B cell (primary cell): ENCODE measurements at regions not wholly inside any gene's neighbourhood (a gene's known extent, or its start where the extent isn't known, plus 50 kb on each side); places are given as distances from the start of the nearest gene placed in this dataset.

Experiments
- ATAC-seq: fragments of 200-7000 bp; cut with Tn5 transposase; one replicate; pipeline ENCODE4 v1.10.0; 2021; ENCODE audit warnings: low read depth, mild to moderate bottlenecking, moderate number of reproducible peaks, moderate library complexity
- CTCF ChIA-PET: fragments of 350-600 bp; sonication (Branson Sonifier 250); formaldehyde crosslinking; loops from one replicate; lab custom pipeline; 2021; ENCODE audit warnings: antibody characterized with exemption, inconsistent platforms; lab: Charles Lee
- POLR2A ChIA-PET: fragments of 350-600 bp; sonication (Branson Sonifier 250); formaldehyde crosslinking; loops from one replicate; lab custom pipeline; 2021; ENCODE audit warnings: antibody characterized with exemption; lab: Charles Lee
- DNase-seq: peaks from one replicate; pipeline ENCODE4 v3.0.0; 2013
- H2AFZ ChIP-seq: 2 replicates; pipeline ENCODE4 v1.6.1; 2012; ENCODE audit warnings: mild to moderate bottlenecking, low read depth, low read length; ENCODE audit not compliant: insufficient read depth, poor library complexity, severe bottlenecking
- H3K27ac ChIP-seq, 2 donors: 1 replicate in 1 of 2; 2 replicates in 1 of 2; pipeline ENCODE4 v1.5.1; 2012 to 2013; ENCODE audit warnings: low read length in 2 of 2, mild to moderate bottlenecking in 2 of 2, moderate library complexity in 1 of 2
- H3K27me3 ChIP-seq, 4 experiments: fragments of 200-600 bp in 1 of 4; sonication (generic) in 1 of 4; replicated peaks in 1 of 4; 1 replicate in 2 of 4; 2 replicates in 2 of 4; pipeline versions ENCODE4 v1.6.1 to v1.7.0; 2013 to 2016; ENCODE audit warnings: low read length in 3 of 4, mild to moderate bottlenecking in 2 of 4, mixed read lengths in 1 of 4, moderate library complexity in 1 of 4; ENCODE audit not compliant: insufficient read depth in 4 of 4, control insufficient read depth in 3 of 4; ENCODE audit errors: control extremely low read depth in 1 of 4
- H3K36me3 ChIP-seq, 2 experiments: replicated peaks in 1 of 2; 1 replicate in 1 of 2; 2 replicates in 1 of 2; pipeline versions ENCODE4 v1.6.1 to v1.7.1; 2013; ENCODE audit warnings: low read length in 1 of 2; ENCODE audit not compliant: insufficient read depth in 2 of 2, control insufficient read depth in 1 of 2; ENCODE audit errors: control extremely low read depth in 1 of 2, extremely low read depth in 1 of 2
- H3K4me1 ChIP-seq, 2 donors: fragments of 200-600 bp in 1 of 2; sonication (generic) in 1 of 2; 1 replicate in 1 of 2; 2 replicates in 1 of 2; pipeline versions ENCODE4 v1.5.1 to v1.6.1; 2013 to 2017; ENCODE audit warnings: low read length in 2 of 2; ENCODE audit not compliant: control insufficient read depth in 2 of 2, insufficient read depth in 2 of 2
- H3K4me2 ChIP-seq: replicated peaks from 2 replicates; pipeline ENCODE3; 2012; ENCODE audit warnings: mild to moderate bottlenecking, low read depth, low read length; ENCODE audit not compliant: poor library complexity, severe bottlenecking
- H3K4me3 ChIP-seq, 5 experiments: fragments of 200-600 bp in 1 of 5; sonication (generic) in 1 of 5; 1 replicate in 3 of 5; 2 replicates in 2 of 5; pipeline versions ENCODE4 v1.5.1 to v1.7.0; 2011 to 2016; ENCODE audit warnings: low read length in 4 of 5, mild to moderate bottlenecking in 4 of 5, low read depth in 2 of 5, control low read depth in 1 of 5, moderate library complexity in 1 of 5; ENCODE audit not compliant: insufficient read depth in 1 of 5; ENCODE audit errors: control extremely low read depth in 1 of 5, extremely low read depth in 1 of 5
- H3K79me2 ChIP-seq: fragments of 200-600 bp; sonication (generic); one replicate; pipeline ENCODE4 v1.6.0; 2016; ENCODE audit warnings: low read length; ENCODE audit not compliant: control insufficient read depth, insufficient read depth
- H3K9ac ChIP-seq: fragments of 200-600 bp; sonication (generic); 2 replicates; pipeline ENCODE4 v1.6.1; 2017; ENCODE audit warnings: mild to moderate bottlenecking, low read length, moderate library complexity
- H3K9me3 ChIP-seq, 3 donors: one replicate each; pipeline versions ENCODE4 v1.6.1 to v1.7.1; 2013; ENCODE audit warnings: low read length in 2 of 3; ENCODE audit not compliant: control insufficient read depth in 2 of 3, insufficient read depth in 1 of 3; ENCODE audit errors: control extremely low read depth in 1 of 3
- H4K20me1 ChIP-seq: 2 replicates; pipeline ENCODE4 v1.6.0; 2012; ENCODE audit warnings: mild to moderate bottlenecking, low read length; ENCODE audit not compliant: insufficient read depth, control insufficient read depth, poor library complexity, severe bottlenecking
- H3K27ac Mint-ChIP-seq: one replicate; pipeline ENCODE4 v1.8.0; 2021; ENCODE audit warnings: mixed read lengths
- H3K27me3 Mint-ChIP-seq: one replicate; pipeline ENCODE4 v1.8.0; 2021; ENCODE audit warnings: mixed read lengths
- H3K4me1 Mint-ChIP-seq: one replicate; pipeline ENCODE4 v1.8.0; 2021; ENCODE audit warnings: mixed read lengths
- H3K4me3 Mint-ChIP-seq: one replicate; pipeline ENCODE4 v1.8.0; 2021; ENCODE audit warnings: mixed read lengths
- H3K9me3 Mint-ChIP-seq: one replicate; pipeline ENCODE4 v1.8.0; 2022; ENCODE audit warnings: mixed read lengths; ENCODE audit not compliant: insufficient read depth
- CTCF ChIP-seq: fragments of 200-600 bp; IDR thresholded peaks from one replicate; pipeline ENCODE4 v1.8.0; 2022; ENCODE audit warnings: antibody characterized with exemption, mild to moderate bottlenecking
- EZH2 ChIP-seq: IDR thresholded peaks from 2 replicates; pipeline ENCODE4 v1.6.1; 2012; ENCODE audit warnings: borderline replicate concordance, low read depth, mild to moderate bottlenecking, moderate library complexity, low read length; ENCODE audit not compliant: insufficient read depth, poor library complexity, severe bottlenecking
- WGBS: methylation state at CpG from one replicate; pipeline ENCODE4 v1.1.5; 2013; ENCODE audit warnings: missing lambda C conversion rate; ENCODE audit not compliant: insufficient coverage; 5-methylcytosine and 5-hydroxymethylcytosine counted together
- intact Hi-C: fragments of 100-400 bp; cut with micrococcal nuclease; formaldehyde crosslinking; loops from one replicate; pipeline ENCODE4 v1.10.0; 2022

- Mint-ChIP-seq H3K4me3 (no peak overlapping the region), H3K9me3 (no peaks in the 10 kb centered on the region)
- no peaks in the 10 kb centered on the region for H3K4me1 ChIP-seq
Observed at GRCh38 chr9:26727471-26727870, 165.1 kb downstream of the CAAP1 start.

GRCh38 chr9:26725573-26725972, 167.0 kb downstream of the CAAP1 start:
- TF ChIP-seq EZH2 (no peak), CTCF (no peak)
- H3K27ac Mint-ChIP-seq: no peak overlapping the region
- H2AFZ ChIP-seq: no peak overlapping the region
- no peak overlapping the region for H3K9ac ChIP-seq
- ChIA-PET POLR2A (no interaction called here), CTCF (no interaction called here)
- H3K4me1 Mint-ChIP-seq: no peaks in the 10 kb centered on the region
- H4K20me1 ChIP-seq: no peaks in the 10 kb centered on the region
- H3K4me3 ChIP-seq: no peak overlapping the region
- H3K4me1 ChIP-seq: no peaks in the 10 kb centered on the region
- H3K4me3 Mint-ChIP-seq: no peak overlapping the region
- no peaks in the 10 kb centered on the region for H3K79me2 ChIP-seq
- H3K27me3 ChIP-seq: no peaks in the 10 kb centered on the region
- no peaks in the 10 kb centered on the region for H3K36me3 ChIP-seq
- no peak overlapping the region for H3K27ac ChIP-seq
- no peak for DNase-seq
- no peaks in the 10 kb centered on the region for H3K27me3 Mint-ChIP-seq
- ATAC-seq: no peak
- intact Hi-C loops: no loop called here
- WGBS: no CpG with 5 or more reads among the region's 3 CpGs
- H3K4me2 ChIP-seq: no peak overlapping the region
- no peaks in the 10 kb centered on the region for H3K9me3 Mint-ChIP-seq
- H3K9me3 ChIP-seq: no peaks in the 10 kb centered on the region

More at GRCh38 chr9:26727471-26727870, 165.1 kb downstream of the CAAP1 start:
- Histone ChIP-seq H3K4me3 (no peak overlapping the region), H3K27me3 (no peaks in the 10 kb centered on the region), H3K4me2 (no peak overlapping the region), H3K9ac (no peak overlapping the region), H3K9me3 (no peaks in the 10 kb centered on the region), H3K79me2 (no peaks in the 10 kb centered on the region), H2AFZ (no peak overlapping the region), H3K27ac (no peak overlapping the region), H4K20me1 (no peaks in the 10 kb centered on the region), H3K36me3 (no peaks in the 10 kb centered on the region)
- POLR2A ChIA-PET: no interaction called here
- CTCF ChIA-PET: no interaction called here
- WGBS: 89% methylated on average over 2 of the region's 3 CpGs
- TF ChIP-seq CTCF (no peak), EZH2 (no peak)
- DNase-seq (no peak), ATAC-seq (no peak)
- Mint-ChIP-seq H3K27me3 (no peaks in the 10 kb centered on the region), H3K27ac (no peak overlapping the region), H3K4me1 (no peaks in the 10 kb centered on the region)
- intact Hi-C loops: no loop called here
